GM19351 (cell line): ENCODE measurements at regions not wholly inside any gene's neighbourhood (a gene's known extent, or its start where the extent isn't known, plus 50 kb on each side); places are given as distances from the start of the nearest gene placed in this dataset.
"Not testable (repeated sequence)": the region's sequence is repeated elsewhere in the genome, so short reads cannot be mapped to it uniquely, and the experiment has no call there.

Experiments
- ATAC-seq: cut with Tn5 transposase; IDR thresholded peaks from one replicate; pipeline ENCODE4 v1.9.1; 2021; ENCODE audit warnings: mild to moderate bottlenecking, moderate library complexity; ENCODE audit not compliant: unreplicated experiment

GRCh38 chr4:156553659-156554058 is 417.9 kb downstream of the PDGFC start:
- ATAC-seq: no peak

GRCh38 chr4:156547891-156548290 is 423.7 kb downstream of the PDGFC start:
- ATAC-seq: no peak

- ATAC-seq: no peak
Measured at GRCh38 chr4:156547439-156547838, 424.2 kb downstream of the PDGFC start.

- ATAC-seq: no peak
Measured at GRCh38 chr4:156545003-156545785, 426.4 kb downstream of the PDGFC start.

- ATAC-seq: no peak
Measured at GRCh38 chr4:156539376-156539775, 432.2 kb downstream of the PDGFC start.

GRCh38 chr4:156538651-156539257 is 432.8 kb downstream of the PDGFC start:
- no peak for ATAC-seq

- ATAC-seq: no peak
Measured at GRCh38 chr4:156538210-156538609, 433.4 kb downstream of the PDGFC start.

GRCh38 chr4:156537286-156537685 is 434.3 kb downstream of the PDGFC start:
- no peak for ATAC-seq

GRCh38 chr4:156536661-156537060 is 434.9 kb downstream of the PDGFC start:
- no peak for ATAC-seq

- ATAC-seq: no peak
Measured at GRCh38 chr4:156534205-156534604, 437.4 kb downstream of the PDGFC start.

GRCh38 chr4:156528216-156528615 is 443.4 kb downstream of the PDGFC start:
- no peak for ATAC-seq

- ATAC-seq: no peak
Measured at GRCh38 chr4:156527237-156527993, 444.2 kb downstream of the PDGFC start.

- ATAC-seq: no peak
Measured at GRCh38 chr4:156523991-156524390, 447.6 kb downstream of the PDGFC start.

- ATAC-seq: no peak
Measured at GRCh38 chr4:156523492-156523891, 448.1 kb downstream of the PDGFC start.

GRCh38 chr4:156521631-156522030 is 450.0 kb downstream of the PDGFC start:
- no peak for ATAC-seq

- ATAC-seq: no peak
Measured at GRCh38 chr4:156517956-156518355, 453.6 kb downstream of the PDGFC start.

GRCh38 chr4:156517546-156517945 is 454.1 kb downstream of the PDGFC start:
- ATAC-seq: no peak

- ATAC-seq: no peak
Measured at GRCh38 chr4:156516698-156517097, 454.9 kb downstream of the PDGFC start.

- ATAC-seq: no peak
Measured at GRCh38 chr4:156515295-156515694, 456.3 kb downstream of the PDGFC start.

- no peak for ATAC-seq
Measured at GRCh38 chr4:156512622-156513021, 459.0 kb downstream of the PDGFC start.

GRCh38 chr4:156509921-156510320 is 461.7 kb downstream of the PDGFC start:
- not testable (repeated sequence) for ATAC-seq
